ENCODE measurements at regions not wholly inside any gene's neighbourhood (a gene's known extent, or its start where the extent isn't known, plus 50 kb on each side); places are given as distances from the start of the nearest gene placed in this dataset.

DNA sequence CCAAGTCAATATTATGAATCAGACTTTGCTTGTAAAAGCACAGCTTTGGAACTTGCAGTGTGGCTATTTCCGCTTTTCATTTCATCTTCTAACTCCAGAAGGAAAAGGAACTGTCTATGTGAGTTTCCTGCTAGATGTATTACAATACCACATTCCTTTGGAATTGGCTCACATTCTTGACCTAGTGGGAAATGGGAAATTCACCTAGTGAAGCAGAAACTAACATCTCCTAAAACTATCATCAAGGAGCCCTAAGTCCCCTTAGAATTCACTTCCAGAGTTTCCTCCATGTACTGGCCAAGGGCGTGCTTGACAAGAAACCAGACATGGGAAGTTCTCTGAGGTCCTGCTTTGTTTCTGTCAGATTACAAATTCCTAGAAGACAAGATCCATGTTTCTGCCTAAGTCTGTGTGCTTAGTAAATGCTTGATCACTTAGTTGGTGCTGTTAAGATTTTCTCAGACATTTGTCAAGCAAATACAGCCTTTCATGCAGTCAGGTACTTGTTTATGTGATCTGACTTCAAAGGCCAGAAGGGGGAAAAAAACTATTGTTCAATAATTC is 275.7 kb upstream of the FN1 start:
- no peak for DNase-seq

DNA sequence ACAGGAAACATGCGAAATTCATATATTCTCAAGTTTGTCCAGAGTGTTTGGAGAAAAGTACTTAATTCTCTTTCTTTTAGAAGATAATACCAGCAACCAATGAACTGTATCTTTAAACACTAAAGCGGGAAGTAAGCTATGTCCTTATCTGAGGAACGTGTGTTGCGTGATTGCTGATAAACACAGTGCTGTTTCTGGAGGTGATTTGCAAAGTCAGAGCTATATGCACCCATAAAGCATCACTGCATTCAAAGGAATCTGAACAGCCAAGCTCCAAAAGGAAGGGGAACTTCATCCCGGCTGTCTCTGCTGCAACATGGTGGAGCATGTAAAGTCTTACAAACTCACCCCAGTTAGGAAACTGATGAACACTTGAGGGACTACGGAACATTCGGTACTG is 271.7 kb upstream of the FN1 start:
- DNase-seq, result no peak

- DNase-seq, result no peak
Observed at GRCh38 chr2:215705771-215706361, 270.0 kb upstream of the FN1 start.

DNA sequence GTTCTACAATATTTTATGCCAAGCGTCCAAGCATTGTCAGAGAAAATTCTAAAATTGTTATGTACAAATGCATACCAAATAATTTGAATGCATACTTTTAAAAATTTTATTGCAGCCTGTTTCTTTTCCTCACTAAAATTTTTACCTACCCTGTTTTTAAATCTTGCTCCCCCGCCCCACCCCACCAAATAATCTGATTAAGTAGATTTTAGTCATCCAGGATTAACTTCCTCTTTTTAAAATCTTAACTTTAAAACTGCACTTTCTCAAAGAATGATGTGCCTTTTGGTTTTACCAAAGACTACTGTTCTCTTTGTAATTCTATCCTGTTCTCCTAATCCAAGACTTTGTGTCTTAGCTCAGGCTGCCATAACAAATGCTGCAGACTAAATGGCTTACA is 269.4 kb upstream of the FN1 start:
- no peak for DNase-seq

DNA sequence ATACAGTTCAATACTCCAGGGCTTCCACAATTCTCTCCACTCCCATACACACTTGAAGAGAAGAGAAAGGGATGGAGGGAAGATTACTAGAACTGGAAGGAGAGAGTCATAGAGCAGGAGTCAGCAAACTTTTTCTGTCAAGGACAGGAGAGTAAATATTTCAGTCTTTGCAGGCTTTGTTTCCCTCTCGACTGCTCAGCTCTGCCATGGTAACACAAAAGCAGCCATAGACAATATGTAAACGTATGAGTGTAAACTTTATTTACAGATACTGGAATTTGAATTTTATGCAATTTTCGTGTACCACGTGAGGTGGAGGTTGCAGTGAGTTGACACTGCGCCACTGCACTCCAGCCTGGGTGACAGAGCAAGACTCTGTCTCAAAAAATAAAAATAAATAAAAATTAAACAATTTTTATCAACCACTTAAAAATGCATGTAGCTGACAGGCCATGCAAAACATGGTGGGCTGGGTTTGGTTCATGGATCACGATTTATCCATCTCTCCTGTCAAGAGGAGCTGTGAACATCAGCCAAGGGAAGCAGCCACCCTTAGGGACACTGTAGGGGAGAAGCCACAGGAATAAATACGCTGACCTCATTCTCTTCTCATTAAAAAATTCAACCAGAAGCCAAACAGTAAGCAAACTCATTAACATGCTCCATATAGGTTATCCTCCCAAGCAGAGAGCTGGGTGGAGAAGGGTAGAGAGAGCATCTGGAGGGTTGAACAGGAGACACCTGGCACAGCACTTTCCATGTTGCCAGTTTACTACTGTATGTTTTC is 266.4 kb upstream of the FN1 start:
- no peak for DNase-seq

- DNase-seq, result no peak
Observed at GRCh38 chr2:215699700-215700538, 264.1 kb upstream of the FN1 start.

DNA sequence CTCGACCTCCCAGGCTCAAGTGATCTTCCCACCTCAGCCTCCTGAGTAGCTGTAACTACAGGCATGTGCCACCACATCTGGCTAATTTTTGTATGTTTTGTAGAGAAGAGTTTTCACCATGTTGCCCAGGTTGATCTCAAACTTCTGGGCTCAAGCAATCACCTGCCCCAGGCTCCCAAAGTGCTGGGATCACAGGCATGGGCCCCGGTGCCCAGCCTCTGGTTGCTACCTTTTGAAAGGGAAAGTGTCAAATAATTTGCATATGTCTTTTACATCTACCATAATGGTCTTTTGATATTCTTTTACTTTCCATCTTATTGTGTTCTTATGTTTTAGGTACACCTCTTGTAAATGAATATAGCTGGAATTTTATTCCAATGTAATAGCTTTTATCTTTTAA is 263.1 kb upstream of the FN1 start:
- DNase-seq, result no peak

DNA sequence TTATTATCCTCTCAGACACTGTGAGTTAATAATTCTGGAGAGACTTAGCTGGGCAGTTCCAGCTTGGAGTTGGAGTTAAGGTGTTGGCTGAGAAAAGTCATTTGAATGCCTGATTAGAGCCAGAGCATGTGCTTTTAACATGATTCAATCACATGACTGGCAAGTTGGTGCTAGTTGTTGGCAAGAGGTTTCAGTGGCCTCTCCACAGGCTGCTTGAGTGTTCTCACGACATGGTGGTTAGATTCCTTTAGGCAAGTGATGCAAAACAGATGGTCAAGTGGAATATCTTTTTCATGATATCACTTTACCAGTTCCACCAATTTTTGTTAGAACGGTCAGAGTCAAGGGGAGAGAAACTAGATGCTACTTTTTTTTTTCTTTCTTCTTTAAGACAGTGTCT is 262.7 kb upstream of the FN1 start:
- no peak for DNase-seq

GRCh38 chr2:215697496-215697895 is 261.6 kb upstream of the FN1 start:
- no peak for DNase-seq

DNA sequence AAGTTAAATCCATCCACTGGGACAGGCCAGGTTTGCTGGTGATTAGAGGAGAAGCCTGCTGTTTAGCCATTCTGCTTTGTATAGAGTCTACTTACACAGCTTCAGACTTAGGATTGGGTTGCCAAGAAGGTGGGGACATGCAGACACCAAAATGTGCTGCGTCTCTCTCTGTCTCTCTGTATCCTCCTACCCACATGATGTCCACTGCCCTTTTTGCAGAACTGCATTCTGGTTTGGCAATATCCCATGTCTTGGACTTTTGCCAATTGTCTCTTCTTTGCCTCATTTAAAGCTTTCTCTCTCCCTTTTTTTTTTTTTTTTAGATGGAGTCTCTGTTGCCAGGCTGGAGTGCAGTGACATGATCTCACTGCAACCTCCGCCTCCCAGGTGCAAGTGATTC is 261.1 kb upstream of the FN1 start:
- DNase-seq, result no peak

DNA sequence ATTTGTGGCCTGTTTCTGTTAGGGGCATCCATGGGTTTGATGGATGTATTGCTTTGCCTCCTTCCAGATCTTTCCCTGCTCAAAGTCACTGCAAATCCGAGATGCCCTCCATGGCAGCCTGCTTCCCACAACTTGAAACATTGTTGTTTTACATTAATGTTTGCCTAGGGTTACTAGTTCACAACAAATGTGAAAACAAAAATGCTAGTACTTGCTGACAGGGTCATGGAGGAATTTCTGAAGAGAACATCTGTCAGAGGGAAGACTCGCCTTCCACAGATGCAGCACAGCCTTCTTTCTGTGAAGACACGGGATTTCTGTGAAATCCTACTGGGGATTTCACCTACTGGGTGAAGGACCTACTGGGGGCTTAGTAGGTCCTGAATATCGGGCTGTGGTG is 260.0 kb upstream of the FN1 start:
- DNase-seq, result no peak

DNA sequence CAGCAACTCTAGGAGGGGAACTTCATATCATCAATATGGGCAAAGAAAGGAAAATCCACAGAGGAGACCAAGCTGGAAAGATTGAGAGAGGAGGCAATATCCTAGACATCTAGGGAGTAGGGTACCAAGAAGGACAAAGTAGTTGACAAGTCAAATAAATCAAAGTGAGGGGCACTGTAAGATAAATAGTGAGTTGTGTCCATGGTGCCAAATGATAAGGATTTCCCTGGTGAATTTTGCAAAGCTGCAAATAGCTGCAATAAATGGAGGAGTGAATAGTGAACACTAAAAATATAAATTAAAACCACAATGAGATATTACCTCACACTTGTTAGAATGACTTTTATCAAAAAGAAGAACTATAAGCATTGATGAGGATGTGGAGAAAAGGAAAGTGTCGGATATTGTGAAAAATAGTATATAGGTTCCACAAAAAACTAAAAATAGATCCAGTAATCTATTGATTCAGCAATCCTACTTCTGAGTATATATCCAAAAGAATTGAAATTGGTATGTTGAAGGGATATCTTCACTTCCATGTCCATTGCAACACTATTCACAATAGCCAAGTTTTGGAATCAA is 258.2 kb upstream of the FN1 start:
- DNase-seq, result no peak

GRCh38 chr2:215693193-215693998 is 257.5 kb upstream of the FN1 start:
- no peak for DNase-seq

GRCh38 chr2:215692387-215693079 is 256.7 kb upstream of the FN1 start:
- DNase-seq, result no peak

DNA sequence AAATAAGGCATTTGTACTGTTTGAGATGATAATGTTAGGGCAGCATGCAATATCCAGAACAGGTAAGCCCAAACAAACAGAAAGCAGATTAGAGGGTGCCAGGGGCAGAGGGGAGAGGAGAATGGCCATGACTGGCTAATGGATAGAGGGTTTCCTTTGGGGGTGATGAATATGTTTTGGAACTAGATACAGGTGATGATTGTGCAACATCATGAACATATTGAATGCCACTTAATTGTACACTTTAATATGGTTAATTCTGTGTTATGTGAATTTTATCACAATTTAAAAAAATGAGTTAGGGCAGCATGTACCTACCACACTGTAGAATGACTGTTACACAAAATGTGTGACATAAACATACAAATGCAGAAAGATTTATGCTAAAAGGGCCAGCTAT is 255.5 kb upstream of the FN1 start:
- no peak for DNase-seq

GRCh38 chr2:215687149-215688031 is 251.5 kb upstream of the FN1 start:
- no peak for DNase-seq

DNA sequence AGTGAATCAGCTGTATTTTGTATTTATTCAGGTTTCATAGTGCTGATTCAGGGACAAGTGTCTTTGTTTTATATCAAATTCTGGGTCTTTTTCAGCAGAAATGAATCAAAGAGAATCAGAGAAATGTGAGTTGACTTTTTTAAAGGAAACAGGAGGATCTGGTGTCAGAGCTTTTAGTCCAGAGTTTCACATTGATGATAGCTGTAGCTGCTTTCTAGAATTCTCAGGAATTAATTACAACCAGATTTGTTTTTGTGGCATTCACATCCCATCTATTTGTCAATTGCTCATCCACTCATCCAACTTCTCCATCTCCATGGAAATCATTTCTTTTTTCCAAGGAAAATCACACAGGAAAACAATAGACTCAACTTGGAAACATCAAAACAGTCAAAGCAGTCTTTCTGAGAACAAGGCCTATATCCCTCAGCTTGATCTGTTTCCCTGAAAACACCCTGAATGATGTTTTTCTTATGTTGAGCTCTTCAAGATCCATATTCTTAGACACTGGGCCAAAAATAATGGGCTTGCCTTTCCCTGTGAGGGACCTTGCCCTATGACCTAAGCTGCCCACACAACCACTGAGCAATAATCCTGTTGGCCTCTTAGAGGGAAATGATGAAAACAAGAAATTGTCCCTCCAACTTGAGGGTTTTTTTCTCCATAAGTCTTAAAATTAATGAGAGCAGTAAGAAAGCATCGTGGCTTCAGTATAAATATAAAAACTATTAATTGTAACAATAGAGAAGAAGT is 249.5 kb upstream of the FN1 start:
- no peak for DNase-seq

DNA sequence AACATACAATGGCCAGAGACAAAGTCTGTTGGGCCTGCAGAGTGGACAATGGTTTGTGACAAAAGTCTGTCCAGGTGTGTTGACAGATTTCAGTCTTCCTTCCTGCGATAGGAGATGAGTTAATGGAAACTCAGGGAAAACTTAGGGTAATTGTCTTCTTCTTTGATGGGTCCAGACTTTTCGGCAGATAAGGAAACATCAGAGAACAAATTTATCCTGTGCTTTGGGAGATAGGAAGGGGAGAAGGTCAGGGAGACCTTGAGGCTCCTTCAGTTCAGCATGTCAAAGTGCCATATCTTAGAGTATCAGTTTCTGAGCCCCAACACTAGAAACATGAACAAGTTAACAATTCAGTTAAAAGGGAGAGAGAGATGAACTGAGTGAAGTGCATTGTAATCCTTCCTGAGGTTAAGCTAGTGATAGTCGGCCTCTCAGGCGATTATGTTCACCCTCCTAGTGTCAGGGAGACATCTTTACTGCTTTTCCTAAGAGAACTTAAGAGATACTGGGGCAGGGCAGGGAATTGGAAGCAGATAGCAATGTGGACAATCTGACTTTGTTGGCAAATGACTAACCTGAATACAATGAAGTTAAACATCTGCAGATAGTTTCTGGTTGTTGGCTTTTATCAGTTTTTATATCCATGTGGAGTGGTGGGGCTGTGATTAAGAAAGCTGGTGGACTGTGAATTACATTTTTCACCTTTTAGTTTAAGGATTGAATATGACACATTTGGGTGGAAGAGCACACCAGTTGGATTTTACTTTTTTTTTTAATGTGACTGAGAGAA is 248.8 kb upstream of the FN1 start:
- DNase-seq, result no peak

DNA sequence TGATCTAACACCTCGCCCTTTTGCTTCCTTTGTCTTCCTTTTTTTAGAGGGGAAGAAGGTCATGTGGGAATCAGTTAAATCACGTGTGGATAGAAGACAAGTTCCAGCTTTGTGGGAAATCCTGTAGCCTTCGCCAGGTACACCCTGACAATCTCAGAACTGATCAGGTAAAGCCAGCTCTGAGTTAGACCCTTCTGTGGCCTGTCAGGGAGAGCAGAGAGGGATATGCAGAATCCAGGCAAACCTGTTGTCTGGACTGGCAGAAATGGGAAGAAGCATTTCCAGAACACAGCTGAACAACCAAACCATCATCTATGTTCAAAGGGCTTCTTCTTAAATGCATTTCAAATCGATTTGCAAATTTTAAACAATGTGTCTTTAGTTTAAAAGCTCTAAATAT is 247.4 kb upstream of the FN1 start:
- no peak for DNase-seq

All from bone marrow (tissue), 2 donors.